GM19463 (cell line): ENCODE measurements at regions not wholly inside any gene's neighbourhood (a gene's known extent, or its start where the extent isn't known, plus 50 kb on each side); places are given as distances from the start of the nearest gene placed in this dataset.
"Not testable (repeated sequence)": the region's sequence is repeated elsewhere in the genome, so short reads cannot be mapped to it uniquely, and the experiment has no call there.

Experiments
- ATAC-seq: cut with Tn5 transposase; IDR thresholded peaks from one replicate; pipeline ENCODE4 v1.9.1; 2021; ENCODE audit warnings: mild to moderate bottlenecking, moderate library complexity; ENCODE audit not compliant: unreplicated experiment

DNA sequence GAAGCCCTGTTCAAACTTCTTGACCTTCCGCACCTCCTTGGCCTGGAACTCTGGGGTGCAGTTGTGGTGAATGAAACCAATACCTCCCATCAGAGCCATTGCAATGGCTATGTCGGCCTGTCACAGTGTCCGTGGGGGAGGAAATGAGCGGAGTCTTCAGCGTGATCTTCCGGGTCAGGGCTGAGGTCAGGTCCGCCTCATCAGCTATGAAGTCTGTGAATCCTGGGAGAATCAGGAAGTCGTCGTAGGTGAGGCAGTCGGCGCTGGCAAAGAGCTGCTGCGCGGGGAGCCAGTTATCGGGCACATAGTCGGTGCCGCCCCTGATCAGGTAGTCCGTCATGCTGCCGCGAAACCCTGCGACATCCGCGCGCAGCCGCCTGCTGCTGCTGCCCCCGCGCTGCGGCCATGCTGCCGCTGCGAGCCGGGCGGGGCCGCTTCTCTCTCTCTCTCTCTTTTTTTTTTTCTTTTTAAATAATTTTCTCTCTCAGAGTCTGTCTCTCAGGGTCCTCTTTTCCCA lies 154.1 kb upstream of the ZSWIM2 start:
- ATAC-seq: no peak

DNA sequence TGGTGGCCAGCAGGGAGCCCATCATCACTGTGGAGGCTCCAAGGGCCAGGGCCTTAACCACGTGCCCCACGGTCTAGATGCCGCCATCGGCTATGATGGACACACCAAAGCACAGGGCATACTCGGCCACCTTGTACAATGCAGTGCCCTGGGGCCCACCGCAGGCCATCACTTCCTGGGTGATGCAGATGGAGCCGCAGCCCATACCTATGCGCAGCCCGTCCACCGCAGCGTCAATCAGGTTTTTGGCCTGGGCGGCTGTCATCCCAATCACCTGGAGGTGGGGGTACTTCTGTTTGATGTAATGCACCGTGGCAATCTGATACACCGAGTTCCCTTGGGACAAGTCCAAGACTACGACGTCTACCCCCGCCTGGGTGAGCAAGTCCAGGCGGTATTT lies 153.3 kb upstream of the ZSWIM2 start:
- no peak for ATAC-seq

DNA sequence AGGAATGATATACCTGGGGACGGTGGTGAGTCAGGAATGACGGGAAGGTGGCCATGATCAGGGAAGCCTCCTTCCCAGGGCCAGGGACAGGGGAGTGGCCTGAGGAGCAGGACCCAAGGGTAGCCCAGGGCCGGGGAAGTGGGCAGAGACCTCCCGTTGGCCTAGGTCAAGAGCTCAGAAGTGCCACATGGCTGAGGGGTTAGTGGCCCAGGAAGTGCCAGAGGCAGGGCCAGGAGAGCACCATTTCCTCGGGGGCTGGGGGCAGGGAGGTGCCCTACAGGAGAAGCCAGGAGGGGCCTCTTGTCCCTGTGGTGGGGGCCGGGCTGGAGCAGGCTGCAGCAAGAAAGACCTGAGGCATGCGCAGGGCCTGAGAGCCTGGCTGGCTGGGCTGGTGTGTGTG lies 152.3 kb upstream of the ZSWIM2 start:
- no peak for ATAC-seq

DNA sequence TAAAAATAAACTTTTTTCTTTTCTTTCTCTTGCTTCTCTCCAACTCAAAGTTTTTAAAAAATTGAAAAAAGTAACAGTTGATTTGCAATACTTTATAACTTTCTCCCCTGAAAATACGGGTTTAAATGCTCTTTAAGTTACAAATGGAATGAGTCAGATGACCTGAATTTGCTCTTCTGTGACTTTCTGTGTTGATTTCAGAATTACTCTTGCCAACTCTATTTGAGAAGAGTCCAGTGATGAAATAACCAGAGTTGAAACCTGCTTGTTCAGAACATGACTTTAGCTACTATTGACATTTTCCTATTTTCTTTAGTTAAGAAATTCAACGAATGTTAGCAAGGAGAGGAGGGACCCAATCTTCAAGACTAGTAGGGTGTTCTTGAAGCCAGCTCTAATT lies 146.1 kb upstream of the ZSWIM2 start:
- ATAC-seq: no peak

DNA sequence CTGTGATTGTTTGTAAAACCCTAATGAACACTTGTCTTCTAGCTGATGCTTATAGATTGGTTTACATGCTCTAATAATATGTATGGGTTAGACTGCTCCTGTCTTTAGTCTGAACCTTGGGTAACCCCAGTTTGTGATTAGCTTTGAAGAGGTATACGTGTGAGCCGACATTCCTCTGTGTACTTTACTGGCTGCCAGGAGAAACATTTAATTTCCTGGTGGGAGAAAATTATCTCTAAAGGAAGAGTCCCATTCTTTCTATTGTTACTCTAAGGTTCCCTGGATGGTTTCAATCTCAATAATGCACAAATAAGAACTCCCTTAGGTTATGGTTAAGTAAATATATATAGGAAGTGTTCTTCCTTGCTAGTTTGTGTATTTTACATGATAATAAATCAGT lies 143.6 kb upstream of the ZSWIM2 start:
- no peak for ATAC-seq

DNA sequence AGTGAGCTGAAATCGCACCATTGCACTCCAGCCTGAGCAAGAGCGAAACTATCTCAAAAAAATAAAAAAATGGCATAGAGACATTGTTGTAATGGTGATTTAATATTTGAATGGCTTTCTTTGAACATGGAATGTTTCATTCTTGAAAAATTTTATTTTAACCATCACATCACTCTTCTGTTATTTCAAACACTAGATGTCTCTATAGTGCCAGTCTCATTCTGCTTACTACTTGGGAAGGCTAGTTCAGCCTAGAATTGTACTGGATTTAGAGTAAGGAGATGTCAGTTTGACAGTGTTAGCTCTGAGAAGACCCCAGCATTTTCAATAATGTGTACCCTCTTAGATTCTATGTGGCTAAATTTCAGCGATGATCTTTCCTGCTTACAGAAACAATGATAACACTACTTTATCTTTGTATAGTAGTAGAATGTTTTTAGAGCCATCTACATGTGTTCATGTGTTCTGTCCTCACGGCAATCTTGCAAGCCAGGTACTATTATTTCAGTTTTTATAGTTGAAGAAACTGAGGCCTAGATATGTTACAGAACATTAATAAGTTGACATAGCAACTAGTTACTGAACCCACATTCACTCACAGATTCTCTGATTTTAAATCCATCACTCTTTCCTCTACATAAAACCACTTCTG lies 142.9 kb upstream of the ZSWIM2 start:
- ATAC-seq: no peak

DNA sequence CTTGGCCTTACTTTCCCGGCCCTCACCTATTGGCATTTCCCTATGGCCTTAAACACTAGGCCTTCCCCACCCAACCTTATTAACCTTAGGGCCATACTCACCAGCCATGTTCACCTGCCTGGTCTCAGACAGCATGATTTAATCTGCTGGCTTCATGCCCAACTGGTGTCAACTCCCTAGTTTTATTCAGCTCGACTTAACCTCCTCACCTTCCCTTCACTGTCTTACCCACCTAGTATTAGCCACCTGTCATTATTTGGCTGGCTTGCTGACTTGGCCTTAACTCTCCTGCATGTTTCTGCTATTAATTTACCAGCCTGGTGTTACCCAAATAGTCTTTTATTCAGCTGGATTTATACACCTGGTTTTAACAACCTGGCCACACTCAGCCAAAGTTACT lies 136.0 kb upstream of the ZSWIM2 start:
- no peak for ATAC-seq

DNA sequence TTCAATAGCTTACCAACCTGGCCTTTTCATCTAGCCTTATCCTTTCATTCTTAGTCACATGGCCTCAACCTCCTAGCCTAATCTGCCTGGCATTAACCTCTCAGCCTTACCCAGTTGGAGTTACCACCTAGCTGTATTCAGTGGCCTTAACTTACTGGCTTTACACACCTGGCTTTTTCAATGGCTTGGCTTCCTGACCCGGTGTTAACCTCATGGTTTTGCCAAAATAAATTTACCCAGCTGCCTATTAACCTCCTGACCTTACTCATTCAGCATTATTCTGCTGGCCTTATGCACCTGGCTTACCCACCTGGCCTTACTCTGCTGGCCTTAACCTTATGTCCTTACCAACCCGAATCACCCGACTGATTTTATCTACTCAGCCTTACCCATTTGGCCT lies 135.5 kb upstream of the ZSWIM2 start:
- no peak for ATAC-seq

DNA sequence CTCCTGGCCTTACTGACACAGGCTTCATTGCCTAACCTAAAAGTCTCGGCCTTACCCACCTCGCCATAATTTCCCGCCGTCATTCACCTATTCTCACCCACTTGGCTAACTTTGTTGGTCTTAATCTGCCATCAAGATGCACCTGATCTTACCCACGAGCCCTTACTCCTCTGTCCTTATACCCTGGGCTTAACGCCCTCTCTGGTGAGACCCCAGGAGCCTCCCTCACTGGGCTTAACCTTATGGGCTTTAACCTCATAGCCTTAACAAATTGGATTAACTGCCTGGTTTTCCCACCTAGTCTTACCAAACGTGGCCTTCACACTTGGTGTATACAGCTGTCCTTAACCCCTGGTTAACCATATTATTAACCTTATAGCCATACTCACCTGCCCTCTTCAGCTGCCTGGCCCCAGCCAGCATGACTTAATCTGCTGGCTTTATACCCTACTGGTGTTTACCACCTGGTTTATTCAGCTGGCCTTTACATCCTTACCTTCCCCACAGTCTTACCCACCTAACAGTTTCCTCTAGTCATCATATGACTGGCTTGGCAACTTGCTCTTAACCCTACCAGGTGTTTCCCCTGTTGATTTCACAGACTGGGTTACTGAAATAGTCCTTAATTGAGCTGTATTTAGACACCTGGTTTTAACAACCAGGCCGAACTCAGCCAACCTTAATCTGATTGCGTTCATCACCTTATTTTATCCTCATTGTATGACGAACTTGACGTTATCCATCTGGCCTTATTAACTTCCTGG lies 132.0 kb upstream of the ZSWIM2 start:
- ATAC-seq: no peak

DNA sequence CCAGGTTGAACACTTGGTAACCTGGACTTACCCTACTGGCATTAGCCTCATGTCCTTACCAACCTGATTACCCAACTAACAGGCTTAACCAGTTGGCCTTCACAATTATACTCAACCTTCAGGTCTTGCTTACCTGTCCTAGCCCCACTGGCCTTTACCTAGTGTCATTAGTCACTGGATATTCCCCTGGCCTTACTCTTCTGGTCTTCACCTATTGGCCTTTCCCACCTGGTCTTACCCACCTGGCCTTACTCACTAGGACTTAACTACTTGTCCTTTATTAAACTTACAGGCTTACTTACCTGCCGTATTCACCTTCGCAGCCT lies 131.1 kb upstream of the ZSWIM2 start:
- no peak for ATAC-seq

DNA sequence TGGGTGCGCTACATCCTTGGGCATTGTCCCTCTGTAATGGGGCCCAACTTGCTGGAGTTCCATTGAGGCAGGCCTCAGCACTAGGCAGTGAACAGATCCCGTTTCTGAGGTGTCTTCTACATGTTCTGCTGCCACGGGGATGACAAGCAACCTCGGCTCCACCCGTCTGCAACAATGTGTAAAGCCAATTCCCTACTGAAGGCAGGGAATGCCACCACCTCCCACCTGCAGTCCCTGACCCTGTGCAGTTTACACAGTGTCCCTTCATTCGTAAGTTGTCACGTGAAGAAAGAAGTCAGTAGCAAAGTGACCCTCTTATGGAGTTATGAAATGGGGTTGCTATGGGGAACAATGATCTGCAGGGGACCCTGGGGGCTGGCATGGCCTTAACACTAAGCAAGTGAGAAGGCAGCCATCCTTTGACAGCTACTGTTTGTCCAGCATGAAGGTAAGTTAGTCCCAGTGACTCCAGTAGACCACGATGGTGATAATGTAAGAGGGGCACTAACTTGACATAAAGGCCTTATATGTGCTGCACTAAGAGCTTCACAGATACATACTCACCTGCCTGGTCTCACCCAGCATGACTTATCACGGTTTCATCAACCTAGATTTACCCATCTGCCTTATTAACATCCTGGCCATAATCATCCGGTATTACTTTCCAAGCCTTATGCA lies 130.6 kb upstream of the ZSWIM2 start:
- no peak for ATAC-seq

DNA sequence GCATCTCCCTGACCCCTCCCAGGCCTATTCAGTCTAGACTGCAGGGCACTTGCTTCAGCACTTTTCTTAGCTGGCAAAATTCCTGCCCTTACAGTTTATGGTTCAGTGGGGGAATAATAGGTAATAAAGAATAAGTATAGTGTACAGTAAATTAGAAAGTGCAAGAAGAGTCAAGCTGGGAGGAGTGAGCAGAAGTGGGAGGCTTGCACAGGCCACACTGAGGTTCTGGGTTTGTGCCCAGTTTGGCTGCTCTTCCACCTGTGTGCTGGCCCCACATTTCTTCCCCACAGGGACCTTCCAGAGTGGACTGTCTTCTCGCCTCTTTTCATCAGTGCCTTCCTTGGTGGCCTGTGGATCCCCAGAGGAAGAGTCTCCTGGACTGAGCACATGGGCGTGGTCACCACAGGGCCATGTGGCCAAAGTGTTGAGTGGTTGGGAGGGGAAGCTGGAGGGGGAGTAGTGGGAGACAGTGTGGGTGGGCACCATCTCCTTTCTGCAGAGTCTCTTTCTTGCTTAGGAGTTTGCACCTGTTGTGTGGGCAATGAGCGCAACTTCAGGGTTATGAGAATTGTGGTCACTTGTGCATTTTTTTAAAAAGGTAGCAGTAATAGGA lies 128.6 kb upstream of the ZSWIM2 start:
- no peak for ATAC-seq

DNA sequence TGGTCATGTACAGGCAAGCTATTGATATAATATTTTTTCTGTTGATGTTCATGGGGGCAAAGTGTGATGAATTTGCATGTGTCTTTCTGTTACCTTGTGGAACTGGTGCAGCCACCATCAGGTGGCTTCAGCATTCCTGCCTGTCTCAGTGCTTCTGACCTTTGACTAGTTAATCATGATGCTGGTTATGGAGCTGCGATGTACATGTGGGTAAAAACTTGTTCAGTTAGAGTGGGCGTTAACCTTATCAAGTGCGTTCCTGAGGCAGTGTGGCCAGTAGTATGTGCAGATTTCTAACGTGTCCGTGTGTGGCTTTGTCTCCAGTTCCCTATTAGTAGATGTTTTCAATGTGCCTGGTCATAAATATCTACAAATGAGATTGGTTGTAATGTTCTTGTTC lies 127.4 kb upstream of the ZSWIM2 start:
- no peak for ATAC-seq

DNA sequence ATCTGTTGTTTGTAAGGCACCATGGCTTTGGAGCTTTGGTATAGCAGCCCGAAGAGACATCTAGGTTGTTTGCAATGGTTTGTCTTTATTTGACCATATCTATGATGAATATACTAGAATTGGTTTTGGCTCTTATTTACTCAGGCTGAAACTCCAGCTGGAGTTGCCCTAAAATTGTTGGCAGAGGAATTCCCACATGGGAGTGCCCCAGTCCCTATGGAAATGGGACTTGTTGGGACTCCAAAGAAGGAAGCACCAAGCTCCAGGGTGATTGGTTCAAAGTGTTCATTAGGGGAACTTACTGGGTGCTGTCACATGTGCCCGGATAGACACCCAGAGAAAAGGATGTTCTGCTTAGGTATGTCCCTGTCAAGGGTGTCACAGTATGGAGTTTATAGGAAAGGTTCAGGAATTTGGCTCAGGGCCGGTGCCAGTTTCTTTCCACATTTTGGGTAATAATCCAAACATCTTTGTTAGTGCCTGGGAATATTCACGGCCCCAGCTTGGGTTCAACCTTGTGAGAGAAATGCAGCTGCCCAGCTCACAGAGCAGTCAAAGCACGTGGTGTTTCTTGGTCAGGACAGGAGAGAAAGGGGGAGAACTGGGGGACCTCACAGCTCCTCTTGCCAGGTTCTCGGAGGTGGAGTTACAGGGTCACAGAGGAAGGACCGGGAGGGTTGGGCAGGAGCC lies 123.5 kb upstream of the ZSWIM2 start:
- no peak for ATAC-seq

DNA sequence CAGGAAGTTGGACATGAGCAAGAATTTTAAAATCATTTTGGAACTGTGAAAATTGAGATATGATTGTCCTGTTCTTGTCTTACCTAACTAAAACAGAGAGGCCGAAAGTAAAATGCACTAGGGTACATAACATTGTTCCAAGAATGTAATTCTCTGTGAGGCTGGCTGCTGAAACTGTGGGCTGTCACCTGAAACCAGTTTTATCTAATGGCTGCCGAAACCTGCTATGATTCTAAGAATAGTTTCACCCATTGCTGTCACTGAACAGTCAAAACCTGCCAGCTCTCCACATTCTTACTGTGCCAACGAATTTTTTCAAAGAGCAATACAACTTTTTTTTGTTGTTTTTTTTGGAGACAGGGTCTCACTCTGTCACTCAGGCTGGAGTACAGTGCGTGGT lies 119.3 kb upstream of the ZSWIM2 start:
- ATAC-seq: peak; percentile 81

DNA sequence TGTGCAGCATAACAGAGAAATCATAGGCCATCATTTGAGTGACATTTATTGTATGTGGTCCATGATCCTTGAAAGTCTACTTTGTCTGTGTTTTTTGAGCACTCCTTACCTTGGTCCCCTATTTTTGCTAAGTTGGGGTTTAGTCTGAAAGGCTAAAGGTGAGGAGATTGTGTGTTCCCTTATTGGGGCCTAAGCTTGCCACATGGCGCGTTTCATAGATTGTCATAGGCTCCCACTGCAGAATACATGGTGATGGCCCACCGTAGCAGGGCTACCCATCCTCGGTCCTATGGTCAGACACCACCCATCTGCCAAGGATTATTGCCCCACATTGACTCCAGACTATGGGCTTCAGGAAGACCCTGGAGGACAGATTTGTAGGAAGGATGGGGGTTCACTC lies 117.0 kb upstream of the ZSWIM2 start:
- no peak for ATAC-seq

DNA sequence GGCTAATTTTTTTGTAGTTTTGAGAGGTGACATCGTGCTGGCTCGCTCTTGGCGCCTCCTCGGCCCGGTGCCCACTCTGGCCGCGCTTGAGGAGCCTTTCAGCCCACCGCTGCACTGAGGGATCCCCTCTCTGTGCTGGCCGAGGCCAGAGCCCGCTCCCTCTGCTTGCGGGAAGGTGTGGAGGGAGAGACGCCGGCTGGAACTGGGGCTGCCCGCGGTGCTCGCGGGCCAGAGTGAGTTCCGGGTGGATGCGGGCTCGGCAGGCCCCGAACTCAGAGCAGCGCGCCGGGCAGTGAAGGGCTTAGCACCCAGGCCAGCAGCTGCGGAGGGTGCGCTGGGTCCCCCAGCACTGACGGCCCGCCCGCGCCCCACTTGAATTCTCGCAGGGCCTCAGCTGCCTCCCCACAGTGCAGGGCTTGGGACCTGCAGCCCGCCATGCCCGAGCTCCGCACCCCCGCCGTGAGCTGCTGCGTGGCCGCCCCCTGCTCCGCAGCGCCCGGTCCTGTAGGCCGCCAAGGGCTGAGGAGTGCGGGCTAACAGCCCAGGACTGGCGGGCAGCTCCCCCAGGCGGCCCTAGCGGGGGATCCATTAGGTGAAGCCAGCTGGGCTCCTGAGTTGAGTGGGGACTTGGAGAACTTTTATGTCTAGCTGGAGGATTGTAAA lies 113.2 kb upstream of the ZSWIM2 start:
- ATAC-seq: no peak

DNA sequence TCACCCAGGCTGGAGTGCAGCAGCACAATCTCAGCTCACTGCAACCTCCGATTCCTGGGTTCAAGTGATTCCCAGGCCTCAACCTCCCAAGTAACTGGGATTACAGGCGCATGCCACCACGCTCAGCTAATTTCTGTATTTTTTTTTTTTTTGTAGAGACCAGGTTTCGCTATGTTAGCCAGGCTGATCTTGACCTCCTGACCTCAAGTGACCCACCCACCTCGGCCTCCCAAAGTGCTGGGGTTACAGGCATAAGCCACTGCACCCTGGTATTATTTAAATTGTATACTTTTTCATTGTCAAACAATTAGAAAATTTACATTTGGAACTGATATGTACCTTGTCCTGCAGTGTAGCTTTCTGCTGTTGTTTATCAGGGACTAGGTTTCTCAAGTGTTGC lies 111.3 kb upstream of the ZSWIM2 start:
- ATAC-seq: not testable (repeated sequence)

DNA sequence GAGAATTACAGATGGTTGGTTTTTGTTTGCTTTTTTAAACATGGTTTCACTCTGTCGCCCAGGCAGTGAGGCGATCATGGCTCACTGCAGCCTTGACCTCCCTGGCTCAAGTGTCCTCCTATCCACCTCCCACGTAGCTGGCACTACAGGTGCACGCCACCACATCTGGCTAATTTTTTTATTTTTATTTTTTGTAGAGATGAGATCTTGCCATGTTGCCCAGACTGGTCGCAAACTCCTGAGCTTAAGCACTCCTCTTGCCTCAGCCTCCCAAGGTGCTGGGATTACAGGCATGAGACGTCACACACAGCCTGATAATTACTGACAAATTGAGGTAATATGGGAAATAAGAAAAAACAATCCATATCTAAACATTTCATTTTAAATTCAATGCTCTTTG lies 110.5 kb upstream of the ZSWIM2 start:
- no peak for ATAC-seq

DNA sequence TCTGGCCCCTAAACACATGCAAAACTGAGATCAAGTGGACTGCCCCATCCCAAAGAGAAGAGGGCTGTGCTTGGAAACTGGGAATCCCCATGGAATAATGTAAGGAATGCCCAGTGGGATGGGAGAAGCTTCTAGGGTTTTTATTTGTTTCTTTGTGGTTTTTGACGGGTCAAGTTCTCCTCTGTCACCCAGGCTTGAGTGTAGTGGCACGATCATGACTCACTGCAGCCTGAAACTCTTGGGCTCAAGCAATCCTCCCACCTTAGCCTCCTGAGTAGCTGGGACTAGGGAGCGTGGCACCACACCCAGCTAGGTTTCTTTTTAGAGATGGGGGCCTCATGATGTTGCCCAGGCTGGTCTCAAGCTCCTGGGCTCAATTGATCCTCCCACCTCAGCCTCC lies 101.7 kb upstream of the ZSWIM2 start:
- ATAC-seq: no peak
